Activated T-helper 1 cell treated with anti-CD3 and anti-CD28 coated beads, Interleukin-12 subunit alpha, Interleukin-12 subunit beta, Interleukin-2, Interleukin-4 antibody, amounts not matched to agents 30 ng/mL and 10 ng/mL and 1 ng/mL, durations not matched to agents 14 hours and 24 hours and 36 hours (primary cell): ENCODE measurements at regions not wholly inside any gene's neighbourhood (a gene's known extent, or its start where the extent isn't known, plus 50 kb on each side); places are given as distances from the start of the nearest gene placed in this dataset.

Experiments
- DNase-seq: peaks from one replicate; pipeline ENCODE4 v3.0.0; 2021; ENCODE audit warnings: low spot score
- H3K27ac Mint-ChIP-seq: one replicate; pipeline ENCODE4 v1.8.0; 2021; ENCODE audit warnings: mild to moderate bottlenecking, mixed read lengths
- H3K27me3 Mint-ChIP-seq: one replicate; pipeline ENCODE4 v1.8.0; 2022; ENCODE audit warnings: mild to moderate bottlenecking, moderate library complexity, mixed read lengths; ENCODE audit not compliant: insufficient read depth
- H3K36me3 Mint-ChIP-seq: one replicate; pipeline ENCODE4 v1.8.0; 2021; ENCODE audit warnings: low read depth, mixed read lengths
- H3K4me1 Mint-ChIP-seq: one replicate; pipeline ENCODE4 v1.8.0; 2021; ENCODE audit warnings: low read depth, mixed read lengths
- H3K4me3 Mint-ChIP-seq: one replicate; pipeline ENCODE4 v1.8.0; 2021; ENCODE audit warnings: mild to moderate bottlenecking, moderate library complexity, mixed read lengths
- H3K9me3 Mint-ChIP-seq: one replicate; pipeline ENCODE4 v1.8.0; 2021; ENCODE audit warnings: mixed read lengths
- intact Hi-C: fragments of 100-400 bp; cut with micrococcal nuclease; formaldehyde crosslinking; loops from one replicate; pipeline ENCODE4 v1.15.1; 2024

DNA sequence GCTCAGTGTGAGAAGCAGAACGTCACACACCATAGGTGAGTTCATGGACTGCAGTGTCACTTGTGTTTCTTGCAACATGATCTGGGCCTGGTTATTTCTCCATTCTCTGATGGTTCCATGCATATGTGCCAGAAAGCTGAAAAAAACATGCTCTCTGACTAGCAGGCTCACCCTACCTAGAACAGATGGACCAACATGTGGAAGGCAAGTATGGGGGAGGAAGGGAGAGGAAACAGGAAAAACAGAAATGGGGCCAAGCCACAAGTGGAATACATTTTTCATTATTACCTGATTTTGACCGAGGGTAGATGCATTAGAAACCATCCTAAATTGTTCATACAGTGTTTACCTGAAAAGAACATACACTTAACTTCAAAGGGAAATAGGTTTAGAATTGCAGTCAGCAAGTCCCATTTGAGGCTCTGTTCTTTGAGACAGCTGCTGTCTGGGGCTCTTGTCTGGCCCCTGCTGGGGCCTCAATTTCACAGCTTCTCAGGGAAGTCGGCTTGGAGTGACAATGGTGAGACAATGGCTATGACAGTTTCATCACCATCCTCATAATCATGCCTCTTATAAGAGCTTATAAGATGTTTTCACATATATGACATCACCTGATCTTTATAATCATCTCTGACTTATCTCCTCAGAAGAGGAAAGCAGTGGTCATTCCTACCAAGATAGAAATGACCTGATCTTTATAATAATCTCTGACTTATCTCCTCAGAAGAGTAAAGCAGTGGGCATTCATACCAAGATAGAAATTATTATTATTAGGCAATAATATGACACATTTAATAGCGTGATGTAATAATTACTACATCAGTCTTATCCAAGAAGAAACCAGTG, 327.3 kb downstream of the SIPA1L2 start:
- H3K27ac Mint-ChIP-seq, result no peak overlapping the region
- no peak for DNase-seq
- intact Hi-C loops, result no loop called here
- no peaks in the 10 kb centered on the region for H3K4me1 Mint-ChIP-seq
- peaks cover 9% of the 10 kb centered on the region for H3K27me3 Mint-ChIP-seq
- no peaks in the 10 kb centered on the region for H3K9me3 Mint-ChIP-seq
- no peaks in the 10 kb centered on the region for H3K36me3 Mint-ChIP-seq
- no peak overlapping the region for H3K4me3 Mint-ChIP-seq

DNA sequence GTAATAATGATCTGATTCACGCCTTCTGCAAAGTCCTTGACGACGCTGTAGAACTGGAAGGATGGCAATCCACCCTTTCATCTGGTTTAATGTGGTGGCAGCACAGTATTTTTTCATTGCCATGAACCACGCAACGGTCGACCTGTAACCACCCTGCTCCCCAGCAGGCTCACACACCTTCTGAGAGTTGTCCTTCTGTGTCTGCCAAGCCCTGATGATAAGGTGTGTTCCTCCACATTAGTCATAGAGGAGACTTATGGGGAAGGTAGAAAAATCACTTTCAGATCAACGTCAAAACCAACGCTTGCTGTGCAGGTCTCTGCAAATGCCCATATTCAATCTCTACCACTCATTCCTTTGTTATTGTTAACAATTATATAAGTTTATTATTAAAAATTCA, 328.7 kb downstream of the SIPA1L2 start:
- intact Hi-C loops, result no loop called here
- Mint-ChIP-seq H3K4me3 (no peak overlapping the region), H3K27ac (no peak overlapping the region), H3K4me1 (no peaks in the 10 kb centered on the region), H3K36me3 (no peaks in the 10 kb centered on the region), H3K9me3 (no peaks in the 10 kb centered on the region), H3K27me3 (peaks cover 11% of the 10 kb centered on the region)
- DNase-seq, result no peak

DNA sequence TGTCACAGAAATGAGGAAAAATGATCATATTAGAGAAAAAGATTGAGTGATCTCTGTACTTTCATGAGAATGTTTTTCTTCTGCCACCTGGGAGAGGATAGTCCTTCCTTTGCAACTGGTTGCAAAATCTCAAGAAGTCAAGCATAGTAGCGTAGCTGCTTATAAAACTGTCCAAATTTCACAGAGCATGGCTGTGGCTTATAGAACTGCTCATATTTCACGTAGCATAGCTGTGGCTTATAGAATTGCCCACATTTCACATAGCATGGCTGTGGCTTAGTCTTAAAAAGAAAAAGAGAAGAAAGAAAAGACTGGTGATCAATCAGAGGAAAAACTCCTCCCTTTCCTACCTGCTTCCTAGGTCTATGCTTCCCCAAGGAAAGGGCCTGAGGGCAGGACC, 329.5 kb downstream of the SIPA1L2 start:
- no peak for DNase-seq
- no peaks in the 10 kb centered on the region for H3K9me3 Mint-ChIP-seq
- peaks cover 11% of the 10 kb centered on the region for H3K27me3 Mint-ChIP-seq
- no peaks in the 10 kb centered on the region for H3K4me1 Mint-ChIP-seq
- H3K4me3 Mint-ChIP-seq, result no peak overlapping the region
- H3K27ac Mint-ChIP-seq, result no peak overlapping the region
- H3K36me3 Mint-ChIP-seq, result no peaks in the 10 kb centered on the region
- intact Hi-C loops, result no loop called here

DNA sequence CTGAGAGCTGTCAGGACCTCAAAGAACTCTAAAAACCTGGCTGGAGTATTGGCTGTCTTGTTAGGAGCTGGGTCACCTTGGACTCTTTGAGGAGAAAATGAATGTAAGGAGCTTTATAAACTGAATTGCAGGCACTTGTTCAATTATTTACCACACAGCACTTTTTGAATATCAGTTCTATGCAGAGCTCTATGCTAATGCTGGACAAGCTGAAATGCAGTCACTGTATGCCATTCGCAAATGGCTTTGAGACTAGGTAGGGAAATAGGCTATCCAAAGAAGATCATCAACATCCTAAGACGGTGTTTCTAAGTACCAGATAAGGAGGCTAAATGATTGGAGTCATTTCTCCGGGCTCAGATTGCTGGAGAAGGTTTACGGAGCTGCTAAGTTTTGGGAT, 333.5 kb downstream of the SIPA1L2 start:
- Mint-ChIP-seq H3K9me3 (no peaks in the 10 kb centered on the region), H3K36me3 (no peaks in the 10 kb centered on the region), H3K4me1 (no peaks in the 10 kb centered on the region), H3K27me3 (peaks cover 11% of the 10 kb centered on the region), H3K4me3 (no peak overlapping the region), H3K27ac (no peak overlapping the region)
- intact Hi-C loops, result no loop called here
- DNase-seq, result no peak

DNA sequence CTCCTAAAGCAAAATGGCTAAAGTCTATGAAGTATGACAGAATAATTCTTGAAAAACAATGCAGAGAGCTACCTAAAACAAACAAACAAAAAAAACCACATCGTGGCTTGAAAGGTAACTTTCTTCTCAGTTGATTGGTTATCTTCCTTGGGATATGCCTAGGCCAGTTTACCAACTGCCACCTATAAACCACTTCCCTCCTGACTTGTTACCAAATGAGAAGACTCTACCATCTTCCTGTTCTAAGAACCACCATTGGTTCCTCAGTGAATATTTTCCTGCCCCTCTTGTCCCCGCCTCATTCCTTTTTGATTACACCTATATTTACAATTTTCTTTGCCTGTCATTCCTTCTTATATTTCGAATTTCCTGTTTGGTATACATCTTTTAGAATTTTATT, 336.6 kb downstream of the SIPA1L2 start:
- intact Hi-C loops, result no loop called here
- no peaks in the 10 kb centered on the region for H3K9me3 Mint-ChIP-seq

DNA sequence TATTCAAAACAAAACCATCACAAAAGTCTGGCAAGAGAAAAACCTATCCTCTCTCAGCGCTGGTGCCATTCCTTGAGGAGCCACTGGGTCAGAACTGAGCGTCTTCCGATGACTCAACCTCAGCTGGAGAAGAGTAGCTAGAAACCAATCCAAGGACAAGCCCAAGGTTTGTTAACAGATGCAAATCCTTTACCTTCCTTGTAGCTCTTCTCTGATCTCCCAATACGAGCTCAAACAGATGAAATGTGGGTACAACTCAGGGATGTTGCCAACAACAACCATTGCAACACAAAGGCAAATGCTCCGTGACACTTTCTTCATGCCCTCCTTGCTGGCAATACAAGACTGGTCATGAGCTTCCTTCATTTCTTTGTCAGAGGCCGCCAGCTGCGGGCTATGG, 337.1 kb downstream of the SIPA1L2 start:
- peaks cover 17% of the 10 kb centered on the region for H3K27me3 Mint-ChIP-seq
- H3K9me3 Mint-ChIP-seq, result no peaks in the 10 kb centered on the region
- no peak overlapping the region for H3K27ac Mint-ChIP-seq
- H3K36me3 Mint-ChIP-seq, result no peaks in the 10 kb centered on the region
- no peak for DNase-seq
- intact Hi-C loops, result no loop called here
- H3K4me1 Mint-ChIP-seq, result no peaks in the 10 kb centered on the region
- no peak overlapping the region for H3K4me3 Mint-ChIP-seq

More for the DNA sequence above, 336.6 kb downstream of the SIPA1L2 start:
- DNase-seq, result no peak
- Mint-ChIP-seq H3K27me3 (peaks cover 17% of the 10 kb centered on the region), H3K4me1 (no peaks in the 10 kb centered on the region), H3K4me3 (no peak overlapping the region), H3K27ac (no peak overlapping the region), H3K36me3 (no peaks in the 10 kb centered on the region)

DNA sequence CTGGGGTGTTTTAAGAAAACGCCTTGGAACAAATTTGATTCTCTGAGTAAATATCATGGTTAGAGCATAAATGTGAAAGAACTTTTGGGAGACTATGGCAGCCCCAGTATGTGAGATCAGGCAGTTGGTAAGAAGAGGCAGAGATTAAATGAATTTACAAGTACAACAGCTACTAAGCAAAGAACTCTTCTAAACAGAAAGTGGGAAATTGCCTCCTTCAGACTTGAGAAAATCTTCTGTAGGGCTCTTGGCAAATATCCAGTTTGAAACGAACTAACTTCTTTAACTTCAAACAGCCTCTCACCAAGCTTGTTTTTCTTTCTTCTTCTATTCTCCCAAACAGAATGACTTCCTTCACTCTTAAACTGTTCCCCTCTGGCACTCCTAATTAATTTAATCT, 337.7 kb downstream of the SIPA1L2 start:
- DNase-seq, result no peak
- Mint-ChIP-seq H3K27me3 (peaks cover 16% of the 10 kb centered on the region), H3K36me3 (no peaks in the 10 kb centered on the region), H3K4me1 (no peaks in the 10 kb centered on the region), H3K9me3 (no peaks in the 10 kb centered on the region), H3K27ac (no peak overlapping the region), H3K4me3 (no peak overlapping the region)
- intact Hi-C loops, result no loop called here

DNA sequence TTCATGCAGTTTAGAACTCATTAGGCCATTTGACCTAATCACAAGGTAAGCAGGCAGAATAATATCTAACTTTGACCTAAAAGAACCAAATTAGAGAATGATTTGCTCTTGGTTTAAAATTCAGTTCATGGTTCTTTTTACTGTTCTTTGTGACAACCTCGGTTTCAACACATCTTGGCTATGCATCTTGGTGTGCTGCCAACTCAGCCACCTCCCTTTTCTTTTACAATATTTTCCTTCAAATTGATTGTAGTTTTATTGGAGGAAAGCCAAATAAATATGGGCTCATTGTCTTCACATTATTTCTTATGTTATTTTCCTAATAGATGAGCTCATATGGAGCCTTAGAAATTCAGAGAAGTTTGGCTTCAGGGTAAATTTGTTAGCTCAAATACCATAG, 338.3 kb downstream of the SIPA1L2 start:
- Mint-ChIP-seq H3K36me3 (no peaks in the 10 kb centered on the region), H3K27ac (no peak overlapping the region), H3K4me1 (no peaks in the 10 kb centered on the region), H3K9me3 (no peaks in the 10 kb centered on the region), H3K4me3 (no peak overlapping the region), H3K27me3 (peaks cover 15% of the 10 kb centered on the region)
- intact Hi-C loops, result no loop called here
- DNase-seq, result no peak

DNA sequence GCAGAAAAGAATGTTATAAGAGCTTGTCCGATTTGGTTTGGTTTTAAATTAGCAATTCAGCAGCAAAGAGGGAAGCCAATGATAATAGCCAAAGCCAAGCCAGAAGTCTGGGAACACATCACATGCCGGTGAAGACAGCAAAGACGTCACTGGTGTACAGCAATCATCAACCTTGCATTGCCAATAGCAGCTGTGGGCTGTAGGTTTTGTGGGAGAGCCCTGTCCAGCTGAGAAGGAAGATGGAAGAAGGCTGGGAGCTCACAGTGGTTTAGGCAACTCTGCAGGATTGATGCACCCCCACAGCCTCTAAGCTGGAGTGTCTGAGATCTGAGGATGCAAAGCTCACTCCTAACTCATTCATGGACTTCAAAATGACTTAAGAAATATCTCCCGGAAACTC, 338.7 kb downstream of the SIPA1L2 start:
- intact Hi-C loops, result no loop called here
- Mint-ChIP-seq H3K27ac (no peak overlapping the region), H3K9me3 (no peaks in the 10 kb centered on the region), H3K27me3 (peaks cover 15% of the 10 kb centered on the region), H3K4me3 (no peak overlapping the region), H3K4me1 (no peaks in the 10 kb centered on the region), H3K36me3 (no peaks in the 10 kb centered on the region)
- DNase-seq, result no peak

DNA sequence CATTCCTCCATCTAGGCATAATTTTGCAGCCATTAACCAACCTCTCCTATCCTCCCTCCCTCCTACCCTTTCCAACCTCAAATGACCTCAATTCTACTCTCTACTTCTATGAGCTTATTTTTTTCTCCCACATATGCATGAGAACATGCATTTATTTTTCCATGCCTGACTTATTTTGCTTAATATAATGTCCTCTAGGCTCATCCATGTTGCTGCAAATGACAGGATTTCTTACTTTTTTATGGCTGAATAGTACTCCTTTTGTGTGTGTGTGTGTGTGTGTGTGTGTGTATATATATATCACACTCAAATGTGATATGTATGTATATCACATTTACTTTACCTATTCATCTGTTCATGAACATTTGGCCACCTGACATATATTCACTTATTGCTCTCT, 339.4 kb downstream of the SIPA1L2 start:
- Mint-ChIP-seq H3K27ac (no peak overlapping the region), H3K27me3 (peaks cover 15% of the 10 kb centered on the region), H3K4me3 (no peak overlapping the region), H3K9me3 (no peaks in the 10 kb centered on the region), H3K36me3 (no peaks in the 10 kb centered on the region), H3K4me1 (no peaks in the 10 kb centered on the region)
- intact Hi-C loops, result no loop called here
- no peak for DNase-seq

DNA sequence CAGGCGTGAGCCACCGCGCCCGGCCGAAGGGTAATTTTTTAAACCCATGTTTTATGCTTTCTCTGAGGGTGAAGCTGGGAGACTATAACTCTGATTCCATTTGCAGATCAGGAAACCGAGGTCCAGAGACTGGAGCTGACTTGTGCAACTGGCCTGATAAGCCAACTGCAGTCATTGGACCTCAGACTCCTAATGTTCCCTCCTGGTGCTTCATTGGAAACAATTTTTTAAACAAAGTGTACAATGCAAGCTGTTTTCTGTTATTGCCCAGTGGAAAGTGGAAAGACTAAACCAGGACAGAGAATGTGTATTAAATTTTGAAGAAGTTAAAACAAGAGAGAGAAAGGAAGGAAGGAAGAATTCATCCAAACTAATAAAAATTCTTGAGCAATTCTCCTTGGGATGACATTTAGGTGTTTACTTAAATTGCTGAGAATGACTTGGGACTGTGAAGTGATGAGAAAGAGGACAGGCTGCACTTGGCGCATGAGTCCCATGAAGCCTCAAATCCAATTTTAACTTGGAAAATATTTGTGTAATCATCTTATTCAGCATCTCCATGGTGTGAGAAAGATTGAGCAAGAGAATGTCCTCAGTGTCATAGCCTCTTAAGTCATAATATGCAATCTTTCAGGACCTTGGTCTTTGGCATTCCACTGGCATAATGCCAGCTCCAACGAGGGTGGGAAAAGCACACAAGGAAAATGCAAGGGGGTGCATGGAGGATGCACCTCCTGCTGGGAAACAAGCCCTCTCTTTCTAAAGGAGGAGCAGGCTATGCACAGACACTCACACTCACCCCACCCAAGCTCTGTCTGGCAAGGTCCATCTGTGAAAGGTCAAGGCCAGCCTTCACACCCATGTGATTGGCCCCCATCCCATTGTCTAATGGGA, 342.0 kb downstream of the SIPA1L2 start:
- no peaks in the 10 kb centered on the region for H3K4me1 Mint-ChIP-seq
- no peak for DNase-seq

DNA sequence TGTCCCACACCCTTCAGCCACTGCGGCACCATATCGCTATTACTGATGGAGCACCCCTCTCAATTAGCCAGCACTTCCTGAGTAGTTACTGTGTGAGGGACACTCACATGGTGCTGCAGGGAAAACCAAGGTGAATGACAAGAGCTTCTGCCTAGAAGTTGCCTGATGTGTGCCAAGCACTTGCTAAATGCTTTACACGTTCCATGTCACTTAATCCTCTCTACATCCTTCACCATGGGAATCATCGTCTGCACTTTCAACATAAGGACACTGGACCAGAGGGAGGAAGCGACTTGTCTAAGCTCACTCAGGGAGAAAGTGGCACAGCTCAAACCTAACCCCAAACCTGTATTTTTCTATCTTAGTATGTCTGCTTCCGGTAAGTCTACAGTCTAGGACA, 344.8 kb downstream of the SIPA1L2 start:
- intact Hi-C loops, result no loop called here
- Mint-ChIP-seq H3K4me3 (no peak overlapping the region), H3K9me3 (no peaks in the 10 kb centered on the region), H3K27me3 (peaks cover 10% of the 10 kb centered on the region), H3K27ac (no peak overlapping the region), H3K4me1 (no peaks in the 10 kb centered on the region), H3K36me3 (no peaks in the 10 kb centered on the region)
- no peak for DNase-seq

More for the DNA sequence above, 342.0 kb downstream of the SIPA1L2 start:
- intact Hi-C loops, result no loop called here
- no peaks in the 10 kb centered on the region for H3K9me3 Mint-ChIP-seq
- H3K4me3 Mint-ChIP-seq, result no peak overlapping the region
- H3K27me3 Mint-ChIP-seq, result peaks cover 15% of the 10 kb centered on the region
- H3K27ac Mint-ChIP-seq, result no peak overlapping the region
- H3K36me3 Mint-ChIP-seq, result no peaks in the 10 kb centered on the region

DNA sequence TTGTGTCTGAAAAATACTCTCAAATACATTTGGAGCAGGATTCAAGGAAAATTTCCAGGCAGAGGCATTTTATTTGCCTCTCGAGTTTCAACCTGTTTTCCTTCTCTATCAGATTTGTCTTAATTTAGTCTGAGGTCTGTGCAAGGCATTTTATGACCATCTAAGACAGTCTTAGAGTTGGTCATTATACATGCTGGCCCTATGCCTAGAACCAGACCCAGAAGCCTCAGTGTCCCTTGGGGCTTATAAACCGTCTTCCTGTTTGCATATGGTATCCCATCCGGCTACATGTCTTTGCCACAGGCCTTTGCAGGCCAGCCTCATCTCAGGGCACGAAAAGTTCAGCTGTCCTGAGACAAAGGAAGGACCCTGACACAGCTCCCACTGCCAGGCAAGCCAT, 346.1 kb downstream of the SIPA1L2 start:
- Mint-ChIP-seq H3K9me3 (no peaks in the 10 kb centered on the region), H3K36me3 (no peaks in the 10 kb centered on the region), H3K27me3 (peaks cover 6% of the 10 kb centered on the region), H3K4me3 (no peak overlapping the region), H3K4me1 (no peaks in the 10 kb centered on the region), H3K27ac (no peak overlapping the region)
- DNase-seq, result no peak
- intact Hi-C loops, result no loop called here
